Cardiac muscle cell (in vitro differentiated cells and primary cell): ENCODE measurements at regions not wholly inside any gene's neighbourhood (a gene's known extent, or its start where the extent isn't known, plus 50 kb on each side); places are given as distances from the start of the nearest gene placed in this dataset.

Experiments
- DNase-seq, 2 donors: peaks; one replicate each; pipeline versions ENCODE4 v3.0.0 to v3.0.0-alpha.2; 2010 to 2017; ENCODE audit warnings: low read depth in 1 of 2, low spot score in 1 of 2
- H3K27ac ChIP-seq: fragments of 200-600 bp; sonication (generic); 2 replicates; pipeline ENCODE4 v1.5.1; 2016
- H3K27me3 ChIP-seq: fragments of 200-600 bp; sonication (generic); 2 replicates; pipeline ENCODE4 v1.6.0; 2016; ENCODE audit warnings: control low read depth
- H3K36me3 ChIP-seq: fragments of 200-600 bp; sonication (generic); 2 replicates; pipeline ENCODE4 v1.5.1; 2016; ENCODE audit warnings: control low read depth
- H3K4me1 ChIP-seq: fragments of 200-600 bp; sonication (generic); 2 replicates; pipeline ENCODE4 v1.8.1; 2017; ENCODE audit warnings: low read depth, mild to moderate bottlenecking, mixed run types
- H3K4me3 ChIP-seq: fragments of 200-600 bp; sonication (generic); 2 replicates; pipeline ENCODE4 v1.5.1; 2016; ENCODE audit warnings: mild to moderate bottlenecking
- H3K9me3 ChIP-seq: fragments of 200-600 bp; sonication (generic); 2 replicates; pipeline ENCODE4 v1.5.1; 2017; ENCODE audit warnings: low read depth, mild to moderate bottlenecking, control low read depth
- CTCF ChIP-seq: IDR thresholded peaks from 2 replicates; pipeline ENCODE4 v1.5.1; 2012; ENCODE audit warnings: low read depth, mild to moderate bottlenecking, low read length

GRCh38 chr3:42032693-42033349, 58.3 kb upstream of the TRAK1 start:
- no peaks in the 10 kb centered on the region for H3K9me3 ChIP-seq
- DNase-seq: peak in 1 of 2 donors; percentile 98
- H3K27me3 ChIP-seq: no peaks in the 10 kb centered on the region
- peak overlapping the region; percentile 79 for H3K27ac ChIP-seq
- H3K4me1 ChIP-seq: peaks cover 40% of the 10 kb centered on the region
- H3K4me3 ChIP-seq: no peak overlapping the region
- H3K36me3 ChIP-seq: no peaks in the 10 kb centered on the region
- peak; percentile 4 for TF ChIP-seq CTCF

GRCh38 chr3:42031808-42032480, 59.2 kb upstream of the TRAK1 start:
- Histone ChIP-seq H3K9me3 (no peaks in the 10 kb centered on the region), H3K4me1 (peaks cover 36% of the 10 kb centered on the region), H3K4me3 (no peak overlapping the region), H3K27ac (peak overlapping the region; percentile 79), H3K27me3 (no peaks in the 10 kb centered on the region), H3K36me3 (no peaks in the 10 kb centered on the region)
- DNase-seq: peak; percentile 45 to 80
- TF ChIP-seq CTCF: no peak

GRCh38 chr3:42028474-42028873, 62.7 kb upstream of the TRAK1 start:
- Histone ChIP-seq H3K27me3 (no peaks in the 10 kb centered on the region), H3K27ac (no peak overlapping the region), H3K36me3 (no peaks in the 10 kb centered on the region), H3K4me1 (peaks cover 28% of the 10 kb centered on the region), H3K9me3 (no peaks in the 10 kb centered on the region), H3K4me3 (no peak overlapping the region)
- no peak for DNase-seq
- no peak for TF ChIP-seq CTCF

- H3K27ac ChIP-seq: no peak overlapping the region
- no peaks in the 10 kb centered on the region for H3K27me3 ChIP-seq
- no peaks in the 10 kb centered on the region for H3K9me3 ChIP-seq
- no peak for DNase-seq
- no peaks in the 10 kb centered on the region for H3K36me3 ChIP-seq
- TF ChIP-seq CTCF: no peak
- no peak overlapping the region for H3K4me3 ChIP-seq
- H3K4me1 ChIP-seq: peaks cover 19% of the 10 kb centered on the region
These were observed 63.6 kb upstream of the TRAK1 start for GRCh38 chr3:42027571-42027970.

GRCh38 chr3:42025370-42026138, 63.7 kb upstream of the ULK4 start:
- no peaks in the 10 kb centered on the region for H3K9me3 ChIP-seq
- no peak overlapping the region for H3K4me3 ChIP-seq
- DNase-seq: peak; percentile 81 to 97
- no peak for TF ChIP-seq CTCF
- H3K27ac ChIP-seq: peak overlapping the region; percentile 81
- H3K27me3 ChIP-seq: no peaks in the 10 kb centered on the region
- H3K4me1 ChIP-seq: peaks cover 8% of the 10 kb centered on the region
- no peaks in the 10 kb centered on the region for H3K36me3 ChIP-seq
